SJSA1 (cell line): ENCODE measurements at regions not wholly inside any gene's neighbourhood (a gene's known extent, or its start where the extent isn't known, plus 50 kb on each side); places are given as distances from the start of the nearest gene placed in this dataset.

Source experiments
- DNase-seq, 2 experiments: peaks; one replicate each; pipeline ENCODE4 v3.0.0-alpha.2; 2015 to 2020; ENCODE audit warnings: low spot score in 2 of 2, low read depth in 1 of 2
- H3K27ac ChIP-seq: fragments of 250-450 bp; sonication (Bioruptor Pico); 2 replicates; pipeline ENCODE4 v1.5.1; 2020; ENCODE audit warnings: mild to moderate bottlenecking, moderate library complexity
- H3K27me3 ChIP-seq: fragments of 250-450 bp; sonication (Bioruptor Pico); replicated peaks from 2 replicates; pipeline ENCODE4 v1.5.1; 2020; ENCODE audit warnings: mild to moderate bottlenecking, moderate library complexity
- H3K36me3 ChIP-seq: fragments of 250-450 bp; sonication (Bioruptor Pico); 2 replicates; pipeline ENCODE4 v1.5.1; 2020; ENCODE audit warnings: mild to moderate bottlenecking
- H3K4me1 ChIP-seq: fragments of 250-450 bp; sonication (Bioruptor Pico); replicated peaks from 2 replicates; pipeline ENCODE4 v1.6.1; 2021; ENCODE audit warnings: mild to moderate bottlenecking
- H3K4me3 ChIP-seq: fragments of 250-450 bp; sonication (Bioruptor Pico); 2 replicates; pipeline ENCODE4 v1.5.1; 2020; ENCODE audit warnings: mild to moderate bottlenecking
- H3K9me3 ChIP-seq: fragments of 250-450 bp; sonication (Bioruptor Pico); replicated peaks from 2 replicates; pipeline ENCODE4 v1.5.1; 2020; ENCODE audit warnings: mild to moderate bottlenecking

- DNase-seq = no peak
- no peaks in the 10 kb centered on the region for H3K9me3 ChIP-seq
- H3K4me1 ChIP-seq = peaks cover 31% of the 10 kb centered on the region
- H3K4me3 ChIP-seq = no peak overlapping the region
- H3K27ac ChIP-seq = no peak overlapping the region
- H3K36me3 ChIP-seq = no peaks in the 10 kb centered on the region
- peaks cover 6% of the 10 kb centered on the region; the same call in 1 of the 2 replicates for H3K27me3 ChIP-seq
Observed at GRCh38 chr2:239748811-239749210, 276.3 kb downstream of the NDUFA10 start.

GRCh38 chr2:239747771-239748170 is 277.4 kb downstream of the NDUFA10 start:
- Histone ChIP-seq H3K9me3 (no peaks in the 10 kb centered on the region), H3K27ac (no peak overlapping the region), H3K36me3 (no peaks in the 10 kb centered on the region), H3K4me3 (no peak overlapping the region), H3K27me3 (peaks cover 6% of the 10 kb centered on the region; the same call in 1 of the 2 replicates), H3K4me1 (peaks cover 27% of the 10 kb centered on the region)
- no peak for DNase-seq

- Histone ChIP-seq H3K27me3 (peaks cover 6% of the 10 kb centered on the region; the same call in 1 of the 2 replicates), H3K4me1 (peaks cover 22% of the 10 kb centered on the region), H3K36me3 (no peaks in the 10 kb centered on the region), H3K4me3 (no peak overlapping the region), H3K9me3 (no peaks in the 10 kb centered on the region), H3K27ac (no peak overlapping the region)
- DNase-seq = no peak
Observed at GRCh38 chr2:239747274-239747673, 277.9 kb downstream of the NDUFA10 start.

GRCh38 chr2:239746559-239747246 is 278.4 kb downstream of the NDUFA10 start:
- DNase-seq = peak in 1 of 2 experiments; percentile 17
- Histone ChIP-seq H3K4me1 (peaks cover 16% of the 10 kb centered on the region), H3K27ac (no peak overlapping the region), H3K4me3 (no peak overlapping the region), H3K27me3 (peaks cover 6% of the 10 kb centered on the region; the same call in 1 of the 2 replicates), H3K9me3 (no peaks in the 10 kb centered on the region), H3K36me3 (no peaks in the 10 kb centered on the region)

GRCh38 chr2:239745386-239746227 is 279.5 kb downstream of the NDUFA10 start:
- no peak overlapping the region for H3K27ac ChIP-seq
- H3K36me3 ChIP-seq = no peaks in the 10 kb centered on the region
- peaks cover 10% of the 10 kb centered on the region for H3K27me3 ChIP-seq
- no peak overlapping the region for H3K4me3 ChIP-seq
- H3K4me1 ChIP-seq = peaks cover 12% of the 10 kb centered on the region
- H3K9me3 ChIP-seq = no peaks in the 10 kb centered on the region
- no peak for DNase-seq

GRCh38 chr2:239744706-239745340 is 280.3 kb downstream of the NDUFA10 start:
- Histone ChIP-seq H3K27ac (no peak overlapping the region), H3K9me3 (no peaks in the 10 kb centered on the region), H3K4me3 (no peak overlapping the region), H3K36me3 (no peaks in the 10 kb centered on the region), H3K27me3 (peaks cover 15% of the 10 kb centered on the region), H3K4me1 (peaks cover 12% of the 10 kb centered on the region)
- no peak for DNase-seq

- Histone ChIP-seq H3K36me3 (no peaks in the 10 kb centered on the region), H3K27ac (no peak overlapping the region), H3K27me3 (peaks cover 24% of the 10 kb centered on the region), H3K9me3 (0 out of 2 replicates have a peak, but pooled peaks cover 2% of the 10 kb centered on the region), H3K4me3 (no peak overlapping the region), H3K4me1 (peaks cover 12% of the 10 kb centered on the region)
- DNase-seq = no peak
Observed at GRCh38 chr2:239743206-239743605, 281.9 kb downstream of the NDUFA10 start.

- no peaks in the 10 kb centered on the region for H3K36me3 ChIP-seq
- H3K4me3 ChIP-seq = no peak overlapping the region
- no peak overlapping the region for H3K27ac ChIP-seq
- H3K4me1 ChIP-seq = peaks cover 12% of the 10 kb centered on the region
- H3K27me3 ChIP-seq = peaks cover 24% of the 10 kb centered on the region
- no peak for DNase-seq
- H3K9me3 ChIP-seq = 0 out of 2 replicates have a peak, but pooled peaks cover 2% of the 10 kb centered on the region
Observed at GRCh38 chr2:239742377-239742776, 282.8 kb downstream of the NDUFA10 start.

- Histone ChIP-seq H3K36me3 (no peaks in the 10 kb centered on the region), H3K4me3 (no peak overlapping the region), H3K9me3 (0 out of 2 replicates have a peak, but pooled peaks cover 2% of the 10 kb centered on the region), H3K27me3 (peaks cover 18% of the 10 kb centered on the region), H3K27ac (no peak overlapping the region), H3K4me1 (no peaks in the 10 kb centered on the region)
- DNase-seq = no peak
Observed at GRCh38 chr2:239739206-239739605, 285.9 kb downstream of the NDUFA10 start.

- Histone ChIP-seq H3K36me3 (no peaks in the 10 kb centered on the region), H3K27me3 (peaks cover 18% of the 10 kb centered on the region), H3K4me1 (no peaks in the 10 kb centered on the region), H3K9me3 (0 out of 2 replicates have a peak, but pooled peaks cover 2% of the 10 kb centered on the region), H3K27ac (no peak overlapping the region), H3K4me3 (no peak overlapping the region)
- DNase-seq = no peak
Observed at GRCh38 chr2:239738159-239738558, 287.0 kb downstream of the NDUFA10 start.

GRCh38 chr2:239737144-239737463 is 288.0 kb downstream of the NDUFA10 start:
- Histone ChIP-seq H3K4me1 (no peaks in the 10 kb centered on the region), H3K36me3 (no peaks in the 10 kb centered on the region), H3K9me3 (0 out of 2 replicates have a peak, but pooled peaks cover 2% of the 10 kb centered on the region), H3K27ac (no peak overlapping the region), H3K27me3 (peaks cover 18% of the 10 kb centered on the region), H3K4me3 (no peak overlapping the region)
- no peak for DNase-seq

GRCh38 chr2:239736358-239737143 is 288.6 kb downstream of the NDUFA10 start:
- Histone ChIP-seq H3K9me3 (0 out of 2 replicates have a peak, but pooled peaks cover 2% of the 10 kb centered on the region), H3K27ac (no peak overlapping the region), H3K27me3 (peaks cover 18% of the 10 kb centered on the region), H3K36me3 (no peaks in the 10 kb centered on the region), H3K4me3 (no peak overlapping the region), H3K4me1 (no peaks in the 10 kb centered on the region)
- no peak for DNase-seq

- Histone ChIP-seq H3K9me3 (0 out of 2 replicates have a peak, but pooled peaks cover 2% of the 10 kb centered on the region), H3K27ac (no peak overlapping the region)
Observed at GRCh38 chr2:239735829-239736357, 289.2 kb downstream of the NDUFA10 start.

More at GRCh38 chr2:239735829-239736357, 289.2 kb downstream of the NDUFA10 start:
- H3K4me1 ChIP-seq = no peaks in the 10 kb centered on the region
- no peaks in the 10 kb centered on the region for H3K36me3 ChIP-seq
- H3K4me3 ChIP-seq = no peak overlapping the region
- DNase-seq = no peak
- H3K27me3 ChIP-seq = peaks cover 17% of the 10 kb centered on the region
